Middle frontal gyrus (tissue), 1 donor: ENCODE measurements at regions not wholly inside any gene's neighbourhood (a gene's known extent, or its start where the extent isn't known, plus 50 kb on each side); places are given as distances from the start of the nearest gene placed in this dataset.

Experiments used
- DNase-seq: peaks from one replicate; pipeline ENCODE4 v3.0.0-alpha.2; 2015; ENCODE audit warnings: low spot score; ENCODE audit errors: extremely low spot score

DNA sequence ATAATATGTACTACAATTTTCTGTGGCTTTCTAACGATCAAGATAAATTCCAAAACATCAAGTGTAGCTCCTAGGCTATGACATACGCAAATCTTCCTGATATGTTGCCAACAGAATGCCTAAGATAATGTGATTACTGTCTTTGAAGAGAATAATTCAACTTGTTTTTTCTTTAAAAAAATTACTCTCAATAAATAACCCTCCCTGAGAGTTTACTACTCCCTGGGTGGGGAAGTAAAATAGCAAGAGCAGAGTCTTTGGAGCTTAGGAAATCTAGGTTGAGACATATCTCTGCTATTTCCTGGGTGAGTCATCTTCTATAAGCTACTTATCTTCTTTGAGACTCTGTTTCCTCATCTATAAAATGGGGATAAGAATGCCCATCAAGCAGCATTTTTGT lies 201.2 kb downstream of the ACTL7B start:
- DNase-seq: no peak

DNA sequence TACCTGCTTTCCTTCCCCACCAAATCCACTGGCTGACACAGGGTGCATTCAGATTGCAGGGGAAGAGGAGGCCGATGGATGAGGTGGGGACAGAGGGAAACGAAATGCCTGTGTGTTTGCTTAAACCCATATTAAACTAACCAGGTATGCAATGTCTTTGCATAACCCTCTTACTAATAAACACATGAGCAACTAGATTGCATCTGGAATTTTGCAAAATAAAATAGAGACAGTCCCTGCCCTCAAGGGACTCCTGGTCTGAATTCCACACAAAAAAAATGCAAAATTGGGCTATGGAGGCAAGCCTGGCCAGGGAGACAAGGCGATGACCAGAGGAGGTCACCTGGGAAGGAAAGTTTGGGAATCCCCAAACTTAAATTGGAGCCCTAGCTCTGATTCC lies 202.9 kb downstream of the ACTL7B start:
- no peak for DNase-seq

DNA sequence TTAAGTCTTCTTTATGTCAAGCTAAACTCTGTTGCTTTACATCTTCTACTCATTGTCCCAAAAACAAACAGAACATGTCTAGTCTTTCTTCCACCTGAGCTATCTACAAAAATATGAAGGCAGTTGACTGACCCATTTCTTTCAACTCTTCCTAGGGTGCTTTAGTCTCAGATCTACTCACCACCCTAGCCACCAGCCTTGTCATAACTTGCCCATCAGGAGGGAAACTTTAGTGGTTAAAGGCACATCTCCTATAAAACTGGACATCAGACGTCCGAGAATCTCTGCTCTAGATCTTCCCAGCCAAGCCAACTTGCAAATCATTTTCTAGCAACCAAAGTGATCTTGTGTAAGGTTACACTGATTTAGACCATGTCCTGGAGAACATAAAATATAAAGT lies 205.0 kb downstream of the ACTL7B start:
- no peak for DNase-seq

DNA sequence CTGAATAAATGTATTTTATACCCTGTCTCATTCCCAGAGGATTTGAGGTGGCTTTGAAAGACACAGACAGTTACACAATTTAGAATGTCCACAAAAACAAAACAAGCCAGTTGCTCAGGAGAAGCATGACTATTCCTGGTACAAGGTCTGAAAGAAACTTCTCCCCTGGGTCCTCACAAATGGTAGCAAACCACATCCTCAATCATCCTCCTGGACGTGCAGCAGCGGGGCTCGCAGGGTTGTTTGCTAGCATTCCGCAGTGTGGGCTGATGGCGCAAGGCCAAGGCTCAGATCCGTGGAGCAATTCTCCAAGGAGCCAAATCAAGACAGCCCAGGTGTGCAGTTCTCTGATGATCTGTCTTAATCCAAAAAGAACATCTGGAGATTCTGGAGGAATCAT lies 210.3 kb downstream of the ACTL7B start:
- no peak for DNase-seq

DNA sequence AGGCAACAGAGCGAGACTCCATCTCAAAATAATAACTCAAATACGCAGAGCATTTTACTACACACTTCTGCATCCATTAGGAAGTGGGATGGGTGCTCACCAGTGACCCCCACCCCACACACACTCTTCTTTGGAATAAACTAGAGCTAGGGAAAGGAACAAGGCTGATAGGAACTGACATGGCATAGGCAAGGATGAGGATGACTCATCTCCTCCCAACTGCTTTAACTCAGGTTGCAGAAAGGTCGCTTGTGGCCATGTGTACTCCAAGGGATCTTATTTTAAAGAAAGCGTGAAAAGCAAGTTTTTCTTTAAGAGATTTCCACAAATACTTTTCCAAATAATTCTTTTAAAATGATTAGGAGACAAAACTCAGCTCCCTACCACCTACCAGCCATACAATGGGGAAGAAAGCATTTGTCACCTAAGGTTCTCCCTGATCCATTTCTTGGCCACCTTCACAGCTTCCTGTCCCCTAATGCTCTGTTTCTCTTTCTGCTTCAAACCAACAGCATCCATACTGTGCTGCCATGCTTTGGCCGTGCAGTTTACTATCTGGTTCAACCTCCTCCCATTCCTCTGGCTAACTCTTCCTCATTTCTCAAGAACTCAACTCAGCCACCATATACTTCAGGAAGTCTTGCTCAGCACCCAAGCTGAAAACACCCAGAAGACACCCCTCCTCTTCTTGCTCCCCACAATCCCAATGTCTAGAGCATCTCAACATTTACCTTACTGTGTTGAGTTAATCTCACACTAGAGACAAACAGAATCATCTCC lies 211.9 kb downstream of the ACTL7B start:
- DNase-seq: no peak

DNA sequence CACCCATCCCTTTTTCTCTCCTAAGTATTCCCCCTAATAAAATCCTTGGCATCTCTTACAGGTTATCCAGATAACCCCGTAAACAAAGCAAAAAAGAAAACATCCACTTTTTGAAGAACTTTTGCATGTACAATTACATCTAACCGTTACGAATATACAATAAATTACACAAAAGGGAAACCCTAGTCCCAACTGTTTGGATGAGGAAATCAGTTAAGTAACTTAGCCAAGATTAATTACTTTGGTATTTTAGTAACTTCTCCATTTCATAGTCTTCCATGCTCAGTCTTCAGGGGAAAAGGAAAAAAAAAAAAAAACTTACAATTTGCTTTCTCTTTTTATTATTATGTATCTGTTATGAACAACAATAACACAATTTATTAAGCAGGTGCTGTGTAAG lies 212.9 kb downstream of the ACTL7B start:
- no peak for DNase-seq

DNA sequence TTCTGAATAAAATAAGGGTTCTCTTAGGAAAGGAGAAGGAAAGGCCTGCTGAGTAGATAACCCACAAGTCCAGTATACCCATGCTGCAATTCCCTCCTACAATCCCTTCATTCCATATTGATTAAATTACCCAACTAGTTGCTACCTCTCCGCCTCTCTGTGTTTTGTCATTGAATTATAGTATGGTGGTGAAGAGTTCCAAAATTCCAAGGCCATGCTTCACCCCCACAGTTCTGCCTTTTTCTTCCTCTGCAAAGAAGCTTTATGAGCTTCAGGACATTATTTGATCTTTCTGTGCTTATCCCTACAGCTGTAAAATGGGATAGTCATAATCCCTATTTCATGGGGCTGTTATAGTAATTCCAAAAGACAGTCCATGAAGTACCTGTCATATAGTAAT lies 215.6 kb downstream of the ACTL7B start:
- no peak for DNase-seq

DNA sequence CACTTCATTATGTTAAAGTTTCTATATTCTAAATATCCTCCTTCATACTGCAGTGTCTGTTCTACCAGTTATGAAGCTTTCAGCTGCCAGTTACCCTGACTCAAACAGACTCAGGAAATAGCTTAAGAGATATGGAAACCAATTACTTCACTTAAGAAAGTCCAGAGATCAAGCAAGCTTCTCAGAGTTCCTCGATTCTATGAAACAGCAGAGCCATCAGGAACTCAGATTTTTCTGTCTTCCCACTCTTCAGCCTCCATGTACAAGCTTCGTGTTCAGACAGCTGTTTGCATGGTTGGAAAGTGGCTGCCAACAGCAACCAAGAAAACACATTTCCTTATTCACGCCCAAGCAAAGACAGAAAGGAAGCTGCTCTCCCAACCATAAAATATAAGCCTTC lies 216.1 kb downstream of the ACTL7B start:
- DNase-seq: no peak

DNA sequence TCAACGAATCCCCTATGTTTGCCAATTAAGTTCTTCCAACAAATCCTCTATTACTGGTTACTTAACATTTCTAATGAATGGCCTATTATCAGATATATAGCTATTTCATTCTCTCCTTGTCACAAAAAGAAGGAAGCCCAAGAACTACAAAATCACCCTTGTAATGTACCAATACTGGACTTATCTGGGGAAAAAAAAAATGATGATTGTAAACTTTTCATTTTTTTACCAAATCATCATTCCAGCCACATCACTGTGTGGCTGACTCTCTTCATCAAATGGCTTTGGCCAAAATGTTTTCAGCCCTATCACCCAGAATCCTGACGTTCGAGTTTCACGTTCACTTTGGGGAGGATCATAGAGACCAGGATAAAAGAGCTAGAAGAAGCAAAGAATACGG lies 216.7 kb downstream of the ACTL7B start:
- no peak for DNase-seq

DNA sequence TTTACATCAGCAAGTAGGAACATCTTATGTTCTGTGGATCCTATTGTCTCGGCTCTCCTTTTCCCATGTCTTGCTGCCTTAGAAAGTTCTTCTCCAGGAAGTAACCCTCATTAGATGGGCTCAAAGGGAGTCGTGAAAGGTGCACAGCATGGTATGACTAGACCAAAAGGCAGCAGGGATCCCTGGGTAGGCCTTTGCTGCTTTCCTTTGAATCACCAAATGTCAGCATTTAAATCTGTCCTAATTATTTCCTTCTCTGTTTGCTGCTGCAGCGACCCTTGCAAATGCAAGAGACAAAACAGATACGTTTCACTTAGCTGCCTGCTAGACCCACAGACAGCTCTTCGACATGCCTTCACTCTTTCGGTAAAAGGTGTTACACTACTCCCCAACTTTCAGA lies 218.4 kb downstream of the ACTL7B start:
- DNase-seq: no peak

DNA sequence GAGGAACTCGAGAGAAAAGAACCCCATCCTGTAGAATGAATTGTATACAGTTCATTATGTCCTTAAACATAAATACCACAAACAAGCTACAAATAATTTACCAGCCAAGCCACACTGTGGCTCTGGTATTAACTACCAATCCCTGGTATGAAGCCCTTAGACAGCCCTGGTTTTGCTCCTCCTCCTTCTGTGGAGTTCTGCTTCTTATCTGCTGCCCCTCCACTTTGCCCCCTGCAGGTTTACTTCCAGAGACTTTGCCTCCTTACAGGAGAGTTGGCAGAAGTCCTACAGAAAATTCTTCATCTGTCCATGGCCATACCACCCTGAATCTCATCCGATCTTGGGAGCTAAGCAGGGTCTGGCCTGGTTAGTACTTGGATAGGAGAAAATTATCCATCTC lies 219.8 kb downstream of the ACTL7B start:
- no peak for DNase-seq

DNA sequence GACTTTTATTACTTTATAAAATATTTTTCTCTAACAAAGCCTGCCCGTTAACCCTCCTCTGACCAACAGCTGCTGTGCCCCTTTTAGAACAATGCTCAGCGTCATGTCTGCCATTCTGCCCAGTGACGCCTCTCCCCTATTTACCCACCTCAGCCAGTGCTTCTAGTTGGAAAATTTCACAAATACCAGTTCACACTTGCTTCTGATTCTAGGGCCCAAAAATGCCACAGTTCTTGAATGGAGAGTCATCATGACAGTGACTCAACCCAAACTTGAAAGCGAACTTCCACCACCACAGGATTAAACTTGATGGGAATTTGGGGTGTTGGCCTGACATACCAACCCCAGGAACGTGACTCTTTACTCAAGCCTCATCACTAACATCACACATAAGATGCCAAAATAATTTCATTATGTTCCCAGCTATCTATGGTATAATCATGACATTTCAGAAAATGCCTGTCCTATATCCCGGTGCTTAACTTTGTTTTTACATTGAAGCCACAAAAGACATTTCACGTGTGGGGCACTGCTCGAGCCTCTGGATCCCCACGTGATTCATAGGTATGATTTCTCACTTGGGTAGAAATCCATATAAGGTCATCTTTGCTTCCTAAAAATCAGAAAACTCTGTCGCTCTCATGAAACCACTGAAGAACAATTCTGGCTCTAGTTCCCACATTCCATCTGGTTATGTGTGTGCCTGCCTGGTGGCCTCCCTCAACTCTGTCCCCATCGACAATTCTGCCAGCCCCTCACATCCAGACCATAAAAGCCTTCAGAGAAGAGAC lies 220.9 kb downstream of the ACTL7B start:
- no peak for DNase-seq

DNA sequence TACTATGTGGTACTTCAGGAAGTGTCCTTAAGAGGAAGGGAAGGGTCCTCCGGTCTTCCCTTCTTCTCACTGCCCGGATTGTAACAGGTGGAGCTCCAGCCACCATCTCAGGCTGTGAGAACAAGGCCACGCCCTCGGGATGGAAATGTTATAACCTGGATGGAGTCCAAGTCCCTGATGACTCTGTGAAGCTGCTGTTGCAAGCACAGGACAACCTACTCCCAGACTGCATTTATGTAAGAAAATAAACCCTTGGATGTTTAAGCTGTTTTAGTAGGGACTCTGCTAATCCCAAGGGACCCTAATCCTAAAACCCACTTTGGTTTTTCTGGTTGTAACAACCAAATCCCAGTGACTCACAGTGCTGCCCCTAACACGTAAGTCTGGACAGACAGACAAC lies 221.6 kb downstream of the ACTL7B start:
- DNase-seq: no peak

DNA sequence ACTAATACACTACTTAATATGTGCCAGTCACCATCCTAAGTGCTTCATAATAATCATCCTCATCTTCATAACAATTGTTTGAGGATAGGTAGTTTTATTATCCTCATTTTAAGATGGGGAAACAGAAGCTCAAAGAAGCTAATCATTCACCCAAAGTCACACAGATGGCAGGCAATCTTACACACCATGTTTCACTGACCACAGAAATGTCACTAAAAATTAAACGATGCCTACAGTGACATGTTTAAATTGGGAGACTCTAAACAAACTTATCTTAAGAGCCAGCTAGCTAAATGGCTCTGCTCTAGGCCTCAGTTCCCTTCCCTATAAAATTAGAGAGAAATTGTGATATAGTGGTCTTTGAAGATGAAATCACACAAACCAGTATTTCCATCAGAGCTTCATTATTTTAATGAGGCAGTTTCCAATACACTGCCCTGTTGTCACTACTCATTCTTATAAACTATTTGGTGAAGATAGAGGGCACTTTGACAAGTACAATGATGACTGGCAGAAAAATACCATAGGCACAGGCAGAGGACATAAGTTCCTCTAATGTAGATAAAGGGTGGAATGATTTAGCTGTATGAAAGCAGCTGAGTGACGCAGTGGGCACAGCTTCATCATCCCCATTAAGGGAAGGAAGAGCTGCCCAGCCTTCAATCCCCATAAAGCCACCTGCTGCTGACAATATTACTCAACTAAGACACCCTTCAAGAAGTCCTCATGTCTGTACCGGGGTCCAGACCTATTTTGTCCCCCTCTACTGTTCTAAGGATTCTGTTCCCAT lies 224.1 kb downstream of the ACTL7B start:
- no peak for DNase-seq

DNA sequence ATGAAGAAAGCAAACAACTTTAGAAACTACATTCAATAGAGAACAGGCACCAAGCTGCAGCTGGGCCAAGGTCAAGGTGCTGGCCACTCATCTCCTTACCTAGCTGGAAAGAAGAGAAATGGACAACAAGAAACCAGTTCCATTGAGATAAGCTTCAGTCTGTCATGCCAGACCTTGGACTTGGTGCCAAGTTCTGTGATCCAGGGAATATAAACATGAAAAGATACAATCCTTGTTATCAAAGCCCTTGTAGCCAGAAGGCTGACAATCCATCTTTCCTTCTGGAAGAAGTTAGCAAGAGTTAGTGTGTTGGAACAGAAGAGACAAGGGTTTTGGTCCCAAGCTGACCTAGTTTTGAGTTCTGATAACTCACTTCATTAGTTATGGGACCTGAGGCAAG lies 227.5 kb downstream of the ACTL7B start:
- no peak for DNase-seq

DNA sequence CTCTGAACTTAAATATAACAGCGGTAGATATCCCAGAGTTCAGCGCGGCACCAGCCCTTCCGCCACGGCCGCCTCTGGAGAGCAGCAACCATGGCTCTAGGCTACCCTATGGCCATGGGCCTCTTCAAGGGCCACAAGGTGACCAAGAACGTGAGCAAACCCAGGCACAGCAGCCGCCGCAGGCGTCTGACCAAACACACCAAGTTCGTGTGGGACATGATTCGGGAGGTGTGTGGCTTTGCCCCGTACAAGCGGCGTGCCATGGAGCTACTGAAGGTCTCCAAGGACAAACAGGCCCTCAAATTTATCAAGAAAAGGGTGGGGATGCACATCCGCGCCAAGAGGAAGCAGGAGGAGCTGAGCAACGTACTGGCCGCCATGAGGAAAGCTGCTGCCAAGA lies 229.0 kb downstream of the ACTL7B start:
- DNase-seq: no peak

DNA sequence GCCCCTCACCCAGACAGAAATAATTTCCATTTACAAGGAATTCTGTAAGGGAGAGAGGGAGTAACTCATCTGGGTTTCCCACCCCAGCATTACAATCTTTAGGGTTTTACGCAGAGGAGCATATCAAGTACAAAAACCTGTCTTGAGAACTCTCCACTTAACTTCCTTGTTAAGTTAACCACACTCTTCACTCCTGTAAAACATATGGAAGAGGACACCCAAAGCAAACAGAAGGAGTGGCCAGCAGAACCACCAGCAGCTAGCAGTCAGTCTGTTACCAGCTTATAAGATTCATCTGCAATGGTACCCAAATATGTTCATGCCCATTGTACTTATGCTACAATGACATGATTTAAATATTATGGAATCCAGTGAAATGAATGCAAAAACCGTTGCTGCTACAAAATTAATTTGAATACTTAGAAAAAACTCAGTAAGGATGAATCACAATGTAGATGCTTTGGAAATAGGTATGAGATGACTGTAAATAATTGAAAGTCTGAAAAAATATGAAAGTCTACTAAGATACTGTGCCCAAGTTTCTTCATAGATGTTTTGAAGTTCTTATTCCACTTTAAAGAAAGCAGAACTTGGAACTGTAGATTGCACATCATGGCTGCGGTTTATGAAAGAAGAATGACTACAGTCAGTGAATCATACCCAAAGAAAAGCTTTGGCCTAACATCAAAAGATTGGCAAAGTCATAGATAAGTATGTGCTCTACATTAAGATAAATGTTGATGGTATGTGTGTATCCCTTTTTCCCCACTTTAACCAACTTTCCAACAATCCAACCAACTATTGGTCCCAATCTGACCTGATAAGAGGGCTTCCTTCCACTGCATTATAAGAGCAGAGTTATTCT lies 233.6 kb downstream of the ACTL7B start:
- DNase-seq: no peak

DNA sequence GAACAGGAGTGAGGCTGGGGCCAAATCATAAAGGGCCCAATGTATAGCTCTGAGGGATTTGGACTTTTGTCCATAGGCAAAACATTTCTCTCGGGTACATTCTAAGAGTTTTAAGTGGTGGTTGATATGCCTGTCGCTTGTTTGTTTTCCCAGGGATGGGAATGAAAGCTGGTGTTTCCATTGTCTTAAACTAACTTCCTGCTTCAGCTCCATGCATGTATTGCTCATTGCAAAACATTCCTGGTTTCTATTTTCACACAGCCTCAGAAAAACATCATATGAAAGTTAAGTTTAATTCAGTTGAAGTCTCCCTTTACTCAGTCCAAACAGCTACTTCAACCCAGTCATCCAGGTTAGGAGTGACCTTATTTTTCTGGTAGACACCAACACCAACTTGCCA lies 235.0 kb downstream of the ACTL7B start:
- DNase-seq: no peak

DNA sequence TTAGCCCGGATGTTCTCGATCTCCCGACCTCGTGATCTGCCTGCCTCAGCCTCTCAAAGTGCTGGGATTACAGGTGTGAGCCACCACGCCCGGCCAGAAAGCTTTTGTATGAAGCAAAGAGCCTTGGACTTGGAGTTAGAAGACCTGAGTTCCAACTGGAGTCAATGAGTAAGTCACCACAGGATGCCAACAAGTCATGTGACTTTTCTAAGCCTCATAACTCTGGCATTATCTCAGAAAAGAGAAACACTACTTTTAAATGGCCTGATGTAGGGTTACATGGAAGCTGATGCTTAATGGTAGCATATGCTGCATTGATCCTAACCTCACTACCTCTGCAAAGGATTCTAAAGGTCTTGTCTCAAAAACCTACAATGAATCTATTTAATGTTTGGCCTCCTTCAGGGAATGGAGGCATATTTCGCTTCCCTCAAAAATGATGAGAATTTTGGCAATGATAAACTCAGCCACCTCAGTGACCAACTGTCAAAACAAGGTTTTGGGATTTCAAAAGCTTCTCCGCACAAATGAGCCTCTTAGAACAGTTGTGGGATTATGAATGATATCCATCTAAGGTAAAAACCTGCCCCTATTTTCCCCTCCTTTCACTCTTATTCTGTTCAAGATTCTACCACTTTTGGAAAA lies 236.8 kb downstream of the ACTL7B start:
- DNase-seq: no peak

DNA sequence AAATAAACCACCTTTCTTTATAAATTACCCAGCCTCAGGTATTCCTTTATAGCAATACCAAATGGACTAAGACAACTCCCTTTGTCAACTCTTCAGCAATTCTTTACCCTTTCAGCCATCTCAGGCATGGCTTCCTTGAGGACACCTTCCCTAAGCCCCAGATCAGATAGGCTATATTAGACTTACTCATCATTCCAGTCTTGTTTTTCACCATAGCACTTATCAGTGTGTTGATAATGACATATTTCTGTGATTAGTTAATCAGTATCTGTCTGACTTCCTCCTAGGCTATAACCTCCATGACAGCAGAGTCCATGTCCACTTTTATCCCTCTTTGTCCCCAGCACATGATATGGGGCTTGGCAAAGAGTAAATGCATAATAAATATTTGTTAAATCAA lies 238.1 kb downstream of the ACTL7B start:
- DNase-seq: no peak

DNA sequence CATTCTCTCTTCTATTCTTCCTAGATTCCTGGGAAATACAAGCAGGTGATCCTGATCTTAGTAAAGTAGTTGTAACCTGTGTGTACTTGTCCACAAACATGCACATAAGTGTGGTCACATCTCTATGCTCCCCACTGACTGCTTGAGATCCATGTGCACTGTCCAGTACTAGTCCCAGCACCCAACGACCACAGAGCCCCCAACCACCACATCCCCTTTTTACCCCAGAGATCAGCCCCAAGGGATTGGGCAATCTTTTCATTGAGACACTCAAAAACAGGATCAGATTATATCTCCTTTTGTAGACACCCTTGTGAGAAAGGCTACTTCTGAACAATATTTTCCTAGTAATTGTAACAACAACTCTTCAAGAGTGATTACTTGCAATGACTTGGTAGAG lies 240.6 kb downstream of the ACTL7B start:
- DNase-seq: no peak
